C4-2B (cell line): ENCODE measurements at regions not wholly inside any gene's neighbourhood (a gene's known extent, or its start where the extent isn't known, plus 50 kb on each side); places are given as distances from the start of the nearest gene placed in this dataset.

Experiments
- ZFX ChIP-seq: fragments of 450-650 bp; IDR thresholded peaks from 2 replicates; pipeline ENCODE4 v1.6.1; 2017
- TF ChIP-seq, protein P1 (sequence below): fragments of 450-650 bp; conservative IDR thresholded peaks from 2 replicates; pipeline ENCODE4 v1.5.1; 2017; ENCODE audit warnings: mild to moderate bottlenecking

DNA sequence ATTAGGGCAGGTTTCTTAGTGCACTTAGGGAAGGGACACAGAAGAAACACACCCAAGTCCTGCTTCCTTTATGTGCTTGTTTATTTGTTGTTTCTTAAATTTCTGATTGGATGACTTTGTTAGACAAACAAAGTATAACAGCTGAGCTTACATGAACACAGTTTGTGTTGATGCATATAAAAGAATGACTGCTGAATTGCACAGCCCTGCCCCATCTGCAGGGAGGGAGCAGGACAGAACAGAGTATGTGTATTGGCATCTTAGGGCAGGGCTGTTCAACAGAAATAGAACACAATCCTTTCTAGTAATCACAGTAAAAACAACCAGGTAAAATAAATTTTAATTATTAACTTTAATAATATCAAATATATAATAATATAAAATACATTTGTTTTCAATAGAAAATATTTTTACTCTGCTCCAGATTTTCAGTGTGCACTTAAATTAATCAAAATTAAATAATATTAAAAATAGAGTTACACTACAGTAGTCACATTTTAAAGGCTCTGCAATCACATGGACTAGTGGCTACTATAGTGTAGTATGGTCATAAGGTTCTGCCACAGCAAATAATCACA, 198.4 kb downstream of the ZNF621 start:
- TF ChIP-seq, protein P1, sequence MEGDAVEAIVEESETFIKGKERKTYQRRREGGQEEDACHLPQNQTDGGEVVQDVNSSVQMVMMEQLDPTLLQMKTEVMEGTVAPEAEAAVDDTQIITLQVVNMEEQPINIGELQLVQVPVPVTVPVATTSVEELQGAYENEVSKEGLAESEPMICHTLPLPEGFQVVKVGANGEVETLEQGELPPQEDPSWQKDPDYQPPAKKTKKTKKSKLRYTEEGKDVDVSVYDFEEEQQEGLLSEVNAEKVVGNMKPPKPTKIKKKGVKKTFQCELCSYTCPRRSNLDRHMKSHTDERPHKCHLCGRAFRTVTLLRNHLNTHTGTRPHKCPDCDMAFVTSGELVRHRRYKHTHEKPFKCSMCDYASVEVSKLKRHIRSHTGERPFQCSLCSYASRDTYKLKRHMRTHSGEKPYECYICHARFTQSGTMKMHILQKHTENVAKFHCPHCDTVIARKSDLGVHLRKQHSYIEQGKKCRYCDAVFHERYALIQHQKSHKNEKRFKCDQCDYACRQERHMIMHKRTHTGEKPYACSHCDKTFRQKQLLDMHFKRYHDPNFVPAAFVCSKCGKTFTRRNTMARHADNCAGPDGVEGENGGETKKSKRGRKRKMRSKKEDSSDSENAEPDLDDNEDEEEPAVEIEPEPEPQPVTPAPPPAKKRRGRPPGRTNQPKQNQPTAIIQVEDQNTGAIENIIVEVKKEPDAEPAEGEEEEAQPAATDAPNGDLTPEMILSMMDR, result no peak
- no peak for TF ChIP-seq ZFX
